ENCODE measurements at regions not wholly inside any gene's neighbourhood (a gene's known extent, or its start where the extent isn't known, plus 50 kb on each side); places are given as distances from the start of the nearest gene placed in this dataset.

- DNase-seq (ENCODE audit: low read depth) = no peak
Measured at GRCh38 chr5:3059488-3059887, 308.0 kb upstream of the IRX2 start.

DNA sequence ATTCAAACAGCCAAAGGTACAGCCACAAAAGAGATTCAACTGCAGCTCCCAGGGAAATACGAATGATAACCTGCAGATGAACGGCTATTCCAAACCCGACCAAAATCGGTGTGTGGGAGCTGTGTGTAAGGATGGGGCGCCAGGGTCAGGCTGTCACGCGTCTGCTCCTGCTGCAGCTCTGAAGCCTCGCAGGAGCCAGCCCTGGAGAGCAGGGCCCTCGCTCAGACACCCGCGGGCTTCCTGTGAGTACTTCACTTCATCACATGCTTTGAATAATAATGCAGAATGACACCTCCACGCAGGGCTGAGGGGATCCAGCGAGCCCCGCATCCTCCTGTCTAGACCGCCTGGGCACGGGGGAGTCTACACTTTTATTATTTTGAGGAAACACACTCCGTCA lies 307.5 kb upstream of the IRX2 start:
- DNase-seq (ENCODE audit: low read depth) = no peak

DNA sequence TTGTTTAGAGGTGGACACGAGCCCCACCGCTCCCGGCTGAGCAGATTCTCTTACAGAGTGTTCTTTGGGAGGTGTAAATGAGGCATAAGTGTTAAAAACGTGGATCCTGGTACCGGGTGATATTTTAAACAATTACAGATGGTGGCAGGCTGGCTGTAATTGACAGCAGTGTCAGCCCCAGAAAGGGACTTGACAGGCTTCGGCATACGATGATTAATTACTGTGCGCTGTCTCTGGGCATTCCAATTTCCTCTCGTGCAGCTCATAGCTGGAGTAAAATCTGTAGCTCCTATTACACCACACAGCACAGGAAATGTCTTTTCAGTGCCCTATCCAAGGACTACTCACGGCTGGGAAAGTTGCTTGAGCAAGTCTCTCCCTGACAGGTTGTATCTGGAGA lies 305.4 kb upstream of the IRX2 start:
- no peak for DNase-seq (ENCODE audit: low read depth)

DNA sequence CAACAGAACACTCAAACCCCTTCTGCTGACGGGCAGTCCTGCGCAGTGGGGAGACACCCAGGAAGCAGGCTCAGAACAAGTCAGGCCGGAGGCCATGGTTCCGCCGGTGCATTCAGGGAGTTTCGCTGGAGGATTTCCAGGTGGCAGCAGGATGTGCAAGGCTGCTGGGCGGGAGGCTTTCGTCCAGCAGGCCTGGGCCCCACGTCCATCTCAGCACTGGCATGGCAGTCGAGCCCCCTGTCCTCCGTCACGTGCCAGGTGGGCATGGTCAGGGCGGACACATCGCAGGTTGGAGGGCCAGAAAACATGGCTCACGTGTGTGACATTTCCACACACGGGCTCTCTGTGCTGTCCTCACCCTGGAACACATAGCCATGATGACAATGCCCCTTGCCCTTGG lies 299.9 kb upstream of the IRX2 start:
- DNase-seq (ENCODE audit: low read depth) = no peak

- DNase-seq (ENCODE audit: low read depth) = no peak
Measured at GRCh38 chr5:3050863-3051262, 299.4 kb upstream of the IRX2 start.

- DNase-seq (ENCODE audit: low read depth) = no peak
Measured at GRCh38 chr5:3049261-3049660, 297.8 kb upstream of the IRX2 start.

GRCh38 chr5:3047212-3047774 lies 295.8 kb upstream of the IRX2 start:
- no peak for DNase-seq (ENCODE audit: low read depth)

GRCh38 chr5:3043600-3043999 lies 292.1 kb upstream of the IRX2 start:
- no peak for DNase-seq (ENCODE audit: low read depth)

DNA sequence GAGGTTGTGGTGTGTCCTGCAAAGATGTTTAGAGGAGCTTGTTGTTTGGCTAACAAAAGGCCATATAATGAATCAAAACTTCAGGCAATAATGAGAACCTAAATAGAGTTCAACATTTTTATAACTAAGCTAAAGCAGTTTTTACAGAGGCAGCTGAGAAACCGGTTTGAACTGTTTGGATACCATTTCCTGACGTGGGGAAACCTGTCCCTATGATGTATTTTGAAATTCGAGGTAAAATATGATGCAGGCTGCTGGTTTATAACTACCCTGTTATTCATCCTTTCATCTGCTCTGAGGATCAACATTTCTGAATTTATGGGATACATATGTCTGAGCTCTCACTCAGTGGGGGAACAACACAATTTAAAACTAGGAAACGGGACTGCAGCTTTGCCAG lies 289.5 kb upstream of the IRX2 start:
- no peak for DNase-seq (ENCODE audit: low read depth)

DNA sequence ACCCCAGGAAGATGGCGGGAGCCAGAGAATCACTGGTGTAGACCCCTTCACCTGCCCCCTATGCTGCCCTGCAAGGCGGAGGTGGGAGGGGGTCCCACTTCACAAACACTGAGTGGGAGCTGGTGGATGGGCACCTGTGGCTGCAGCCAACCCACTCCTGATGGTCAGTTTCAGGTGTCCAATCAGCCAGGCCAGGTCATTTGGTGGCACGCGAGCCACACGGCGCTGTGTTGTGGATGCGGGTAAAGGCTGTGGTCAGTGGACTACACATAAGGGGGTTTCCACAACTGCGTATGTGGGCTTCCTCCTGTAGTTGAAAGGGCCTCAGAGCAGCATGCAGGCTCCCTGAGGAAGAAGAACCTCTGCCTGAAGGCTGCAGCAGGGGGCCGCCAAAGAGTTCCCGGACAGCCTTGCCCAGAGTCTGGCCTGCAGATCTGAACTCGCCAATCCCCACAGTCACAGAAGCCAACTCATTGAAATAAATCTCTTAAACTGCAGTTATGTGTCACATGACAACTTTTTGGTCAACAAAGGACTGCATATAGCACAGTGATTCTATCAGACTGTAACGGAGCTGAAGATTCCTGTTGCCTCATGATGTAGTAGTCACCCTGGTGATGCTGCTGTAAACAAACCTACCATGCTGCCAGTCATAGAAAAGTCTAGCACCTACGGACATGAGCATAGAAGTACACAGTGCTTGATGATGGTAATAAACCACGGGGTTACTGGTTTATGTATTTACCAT lies 284.7 kb upstream of the IRX2 start:
- no peak for DNase-seq (ENCODE audit: low read depth)

DNA sequence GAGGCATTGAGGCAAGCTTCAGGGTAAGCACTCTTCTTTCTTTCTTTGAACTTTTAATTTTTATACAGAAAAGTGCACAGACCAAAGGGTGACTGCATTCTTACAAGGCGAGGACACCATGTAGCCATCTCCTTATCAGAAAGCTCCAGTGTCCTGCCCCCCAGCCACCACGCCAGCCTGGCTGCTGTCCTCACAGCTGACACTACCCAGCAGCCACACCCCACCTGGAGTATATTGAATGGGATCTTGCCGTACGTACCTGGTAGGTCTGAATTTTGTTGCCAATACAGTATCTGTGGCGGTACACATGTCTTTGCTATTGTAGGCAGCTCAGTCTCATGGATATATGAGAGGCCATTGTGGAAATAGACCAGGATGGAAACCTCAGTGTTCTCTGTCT lies 284.0 kb upstream of the IRX2 start:
- DNase-seq (ENCODE audit: low read depth) = no peak

- DNase-seq (ENCODE audit: low read depth) = no peak
Measured at GRCh38 chr5:3034881-3035280, 283.4 kb upstream of the IRX2 start.

GRCh38 chr5:3034449-3034848 lies 283.0 kb upstream of the IRX2 start:
- DNase-seq (ENCODE audit: low read depth) = no peak

- no peak for DNase-seq (ENCODE audit: low read depth)
Measured at GRCh38 chr5:3033033-3033755, 281.7 kb upstream of the IRX2 start.

DNA sequence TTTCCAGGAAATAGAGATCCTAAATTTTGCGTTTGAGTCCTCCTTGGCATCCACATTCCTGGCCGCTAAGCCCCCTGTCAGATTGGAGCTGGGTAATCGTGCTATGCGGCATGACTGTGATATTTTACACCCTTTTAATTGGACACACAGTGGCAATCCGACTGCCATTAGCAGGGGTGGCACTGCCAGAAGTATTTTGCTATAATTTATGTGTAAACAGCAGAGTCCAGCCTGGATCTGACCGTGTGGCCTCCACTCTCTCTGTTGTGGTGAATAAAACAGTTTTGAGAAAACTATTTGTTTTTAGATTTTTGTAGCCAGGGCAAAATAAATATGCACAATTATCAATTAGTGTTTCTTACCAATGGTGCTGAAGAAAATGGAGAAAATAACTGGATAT lies 281.0 kb upstream of the IRX2 start:
- no peak for DNase-seq (ENCODE audit: low read depth)

- DNase-seq (ENCODE audit: low read depth) = no peak
Measured at GRCh38 chr5:3031733-3032378, 280.4 kb upstream of the IRX2 start.

DNA sequence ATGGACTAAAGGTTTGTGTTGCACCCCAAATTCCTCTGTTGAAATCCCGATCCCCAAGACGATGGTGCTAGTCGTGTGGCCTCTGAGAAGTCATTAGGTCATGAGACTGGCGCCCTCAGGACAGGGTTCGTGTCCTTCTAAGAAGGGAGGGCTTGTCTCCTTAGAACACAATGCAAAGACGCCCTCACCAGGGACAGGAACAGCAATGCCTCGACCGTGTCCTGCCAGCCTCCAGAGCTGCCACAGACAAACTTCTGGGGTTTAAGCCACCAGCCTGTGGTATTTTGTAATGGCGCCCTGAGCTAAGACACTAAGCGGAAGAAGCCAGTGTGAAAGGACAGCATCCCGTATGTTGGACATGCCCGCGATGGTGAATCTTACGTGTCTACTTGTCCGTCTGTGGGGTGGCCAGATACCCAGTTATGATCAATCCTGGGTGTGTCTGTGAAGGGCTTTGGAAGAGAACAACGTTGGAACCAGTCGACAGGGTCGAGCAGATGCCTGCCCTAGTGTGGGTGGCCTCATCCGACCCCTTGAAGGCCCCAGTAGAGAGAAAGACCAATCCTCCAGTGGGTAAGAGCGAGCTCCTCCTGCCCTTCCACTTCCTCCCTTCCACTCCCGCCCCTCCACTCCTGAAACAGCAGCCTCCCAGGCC lies 279.2 kb upstream of the IRX2 start:
- no peak for DNase-seq (ENCODE audit: low read depth)

GRCh38 chr5:3029396-3029795 lies 277.9 kb upstream of the IRX2 start:
- no peak for DNase-seq (ENCODE audit: low read depth)

DNA sequence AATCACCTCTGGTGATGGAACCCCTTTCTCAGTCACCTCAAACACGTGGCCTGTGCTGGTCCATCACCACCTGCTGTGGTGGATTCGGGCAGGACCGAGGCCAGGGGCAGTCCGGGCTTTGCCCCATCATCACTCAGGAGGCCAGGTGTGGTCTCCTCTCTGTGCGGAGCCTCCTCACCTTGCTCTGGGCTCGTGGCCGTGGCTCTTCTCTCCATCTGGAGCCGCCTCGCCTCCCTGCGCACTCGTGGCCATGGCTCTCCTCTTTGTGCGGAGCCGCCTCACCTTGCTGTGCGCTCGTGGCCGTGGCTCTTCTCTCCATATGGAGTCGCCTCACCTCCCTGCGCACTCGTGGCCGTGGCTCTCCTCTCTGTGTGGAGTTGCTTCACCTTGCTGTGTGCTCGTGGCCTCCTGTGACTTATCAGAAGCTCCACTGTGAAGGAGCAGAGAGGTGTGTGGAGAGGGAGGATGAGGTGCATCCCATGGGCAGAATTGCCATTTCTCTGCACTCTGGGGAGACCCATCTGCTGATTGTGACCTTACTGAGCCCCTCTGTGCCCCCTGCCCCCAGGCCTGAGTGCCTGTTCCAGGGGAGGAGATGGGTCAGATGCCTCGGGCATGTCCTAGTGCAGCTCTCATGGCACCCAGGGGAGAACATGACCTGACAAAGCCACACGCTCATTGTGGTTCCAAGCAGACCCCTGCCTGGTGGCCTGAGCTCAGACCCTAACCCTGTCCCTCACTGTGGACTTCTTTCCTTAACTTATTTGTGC lies 276.6 kb upstream of the IRX2 start:
- DNase-seq (ENCODE audit: low read depth) = no peak

- DNase-seq (ENCODE audit: low read depth) = no peak
Measured at GRCh38 chr5:3027185-3027865, 275.8 kb upstream of the IRX2 start.

All from HT1080 (cell line).